Adrenal gland (tissue), 9 donors: ENCODE measurements at regions not wholly inside any gene's neighbourhood (a gene's known extent, or its start where the extent isn't known, plus 50 kb on each side); places are given as distances from the start of the nearest gene placed in this dataset.

Experiments used
- DNase-seq, 7 donors: peaks; one replicate each; pipeline ENCODE4 v3.0.0-alpha.2; 2019 to 2020
- H3K27ac ChIP-seq, 5 donors: fragments of 200-600 bp; sonication (generic) in 4 of 5; 1 replicate in 3 of 5; 2 replicates in 2 of 5; pipeline versions ENCODE4 v1.5.1 to v1.8.0; 2016 to 2020; ENCODE audit warnings: mild to moderate bottlenecking in 1 of 5
- H3K27me3 ChIP-seq: fragments of 200-600 bp; 2 replicates; pipeline ENCODE4 v1.8.0; 2021
- H3K36me3 ChIP-seq, 2 donors: fragments of 200-600 bp; replicated peaks in 1 of 2; 1 replicate in 1 of 2; 2 replicates in 1 of 2; pipeline versions ENCODE4 v1.5.1 to v1.8.0; 2018 to 2022
- H3K4me1 ChIP-seq, 2 donors: fragments of 200-600 bp; replicated peaks in 1 of 2; 1 replicate in 1 of 2; 2 replicates in 1 of 2; pipeline versions ENCODE4 v1.5.1 to v1.8.0; 2018 to 2021
- H3K4me3 ChIP-seq, 4 donors: fragments of 200-600 bp; sonication (generic) in 3 of 4; one replicate each; pipeline ENCODE4 v1.5.1; 2016 to 2018
- H3K9me3 ChIP-seq, 3 donors: fragments of 200-600 bp; sonication (generic) in 1 of 3; replicated peaks in 1 of 3; 1 replicate in 2 of 3; 2 replicates in 1 of 3; pipeline versions ENCODE4 v1.5.1 to v1.8.0; 2016 to 2021
- POLR2A ChIP-seq, 2 donors: fragments of 450-650 bp; IDR thresholded peaks; one replicate each; pipeline ENCODE4 v1.6.1; 2017; ENCODE audit warnings: antibody characterized with exemption in 2 of 2, mild to moderate bottlenecking in 2 of 2, moderate library complexity in 1 of 2
- WGBS, 4 donors: extraction: QIAGEN DNeasy Blood & Tissue Kit in 2 of 4; methylation state at CpG; one replicate each; pipeline versions ENCODE4 v1.1.5 to v1.1.7; 2013 to 2017; 5-methylcytosine and 5-hydroxymethylcytosine counted together
- intact Hi-C, 2 donors: fragments of 100-400 bp; cut with DNase I; formaldehyde crosslinking; loops; one replicate each; pipeline versions ENCODE4 v1.14.1 to v1.15.0; 2022 to 2023
- TF ChIP-seq, protein P1 (sequence below), 6 experiments: fragments of 450-650 bp in 4 of 6; fragments of 200-600 bp in 2 of 6; sonication (generic) in 1 of 6; IDR thresholded peaks; 1 replicate in 5 of 6; 2 replicates in 1 of 6; pipeline versions ENCODE4 v1.5.1 to v1.8.0; 2016 to 2021; ENCODE audit warnings: antibody characterized with exemption in 6 of 6, mild to moderate bottlenecking in 2 of 6, moderate library complexity in 1 of 6
- donor health status: healthy with polysubstance abuse.
- donor health status: Bipolar disorder and iron deficiency.
- donor health status: DM: yes; HTN: yes; CAD: no.
- donor health status: DM: no; HTN: no; CAD: no.
- donor health status: DM: no; HTN: no; CAD: no.

DNA sequence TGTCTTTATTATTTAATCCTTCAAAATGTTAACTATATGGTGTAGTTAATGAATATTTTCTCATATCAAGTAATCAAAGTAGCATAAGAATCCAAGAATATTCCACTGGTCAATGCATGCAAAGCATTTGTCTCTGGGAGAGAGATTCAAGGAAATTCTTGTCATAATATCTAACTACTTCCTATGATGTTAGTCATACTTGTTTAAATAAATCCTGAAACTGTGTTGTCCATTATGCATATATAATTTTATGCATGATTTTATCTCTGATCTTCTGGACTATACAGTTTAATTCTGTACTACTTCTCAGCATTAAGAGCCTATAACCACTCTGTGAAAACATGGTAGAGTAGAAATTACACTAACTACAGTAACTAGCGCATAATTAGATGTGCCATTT lies 388.3 kb downstream of the NR4A2 start:
- Histone ChIP-seq H3K27ac (no peak overlapping the region), H3K27me3 (no peaks in the 10 kb centered on the region), H3K4me1 (no peaks in the 10 kb centered on the region), H3K9me3 (no peaks in the 10 kb centered on the region), H3K36me3 (no peaks in the 10 kb centered on the region), H3K4me3 (no peak overlapping the region)
- TF ChIP-seq, protein P1, sequence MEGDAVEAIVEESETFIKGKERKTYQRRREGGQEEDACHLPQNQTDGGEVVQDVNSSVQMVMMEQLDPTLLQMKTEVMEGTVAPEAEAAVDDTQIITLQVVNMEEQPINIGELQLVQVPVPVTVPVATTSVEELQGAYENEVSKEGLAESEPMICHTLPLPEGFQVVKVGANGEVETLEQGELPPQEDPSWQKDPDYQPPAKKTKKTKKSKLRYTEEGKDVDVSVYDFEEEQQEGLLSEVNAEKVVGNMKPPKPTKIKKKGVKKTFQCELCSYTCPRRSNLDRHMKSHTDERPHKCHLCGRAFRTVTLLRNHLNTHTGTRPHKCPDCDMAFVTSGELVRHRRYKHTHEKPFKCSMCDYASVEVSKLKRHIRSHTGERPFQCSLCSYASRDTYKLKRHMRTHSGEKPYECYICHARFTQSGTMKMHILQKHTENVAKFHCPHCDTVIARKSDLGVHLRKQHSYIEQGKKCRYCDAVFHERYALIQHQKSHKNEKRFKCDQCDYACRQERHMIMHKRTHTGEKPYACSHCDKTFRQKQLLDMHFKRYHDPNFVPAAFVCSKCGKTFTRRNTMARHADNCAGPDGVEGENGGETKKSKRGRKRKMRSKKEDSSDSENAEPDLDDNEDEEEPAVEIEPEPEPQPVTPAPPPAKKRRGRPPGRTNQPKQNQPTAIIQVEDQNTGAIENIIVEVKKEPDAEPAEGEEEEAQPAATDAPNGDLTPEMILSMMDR (IDR thresholded peaks at IDR 0.05) = no peak
- TF ChIP-seq POLR2A (IDR thresholded peaks at IDR 0.05) = no peak
- 0 to 6% (median 0%) methylated on average over 1 of the region's 1 CpG for WGBS, 4 donors
- DNase-seq = no peak
- intact Hi-C loops = no loop called here

DNA sequence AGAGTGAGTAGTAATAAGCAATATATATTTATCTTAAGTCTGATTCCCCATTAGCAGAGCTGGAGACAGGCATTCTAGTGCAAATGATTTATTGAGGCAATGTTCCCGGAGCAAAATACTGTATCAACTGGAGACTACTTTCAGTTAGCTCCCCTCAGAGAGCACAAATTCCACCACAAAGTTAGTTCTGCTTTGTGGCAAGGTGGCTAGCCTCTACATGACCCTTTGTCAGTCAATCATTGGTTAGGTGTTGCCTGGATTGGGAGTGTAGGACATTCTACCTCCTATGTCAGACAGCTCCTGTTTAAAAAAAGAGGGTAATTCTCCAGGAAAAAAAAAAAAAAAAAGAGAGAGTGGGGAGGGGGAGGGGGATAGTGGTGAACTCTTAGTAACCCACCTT lies 402.2 kb downstream of the NR4A2 start:
- H3K27ac ChIP-seq = no peak overlapping the region
- H3K36me3 ChIP-seq = no peaks in the 10 kb centered on the region
- H3K4me1 ChIP-seq = no peaks in the 10 kb centered on the region
- 17 to 71% (median 43%) methylated on average over 1 of the region's 1 CpG for WGBS, 4 donors
- TF ChIP-seq, protein P1 (IDR thresholded peaks at IDR 0.05) = no peak
- intact Hi-C loops = no loop called here
- no peak overlapping the region for H3K4me3 ChIP-seq
- DNase-seq = no peak
- H3K9me3 ChIP-seq = no peaks in the 10 kb centered on the region
- no peaks in the 10 kb centered on the region for H3K27me3 ChIP-seq

DNA sequence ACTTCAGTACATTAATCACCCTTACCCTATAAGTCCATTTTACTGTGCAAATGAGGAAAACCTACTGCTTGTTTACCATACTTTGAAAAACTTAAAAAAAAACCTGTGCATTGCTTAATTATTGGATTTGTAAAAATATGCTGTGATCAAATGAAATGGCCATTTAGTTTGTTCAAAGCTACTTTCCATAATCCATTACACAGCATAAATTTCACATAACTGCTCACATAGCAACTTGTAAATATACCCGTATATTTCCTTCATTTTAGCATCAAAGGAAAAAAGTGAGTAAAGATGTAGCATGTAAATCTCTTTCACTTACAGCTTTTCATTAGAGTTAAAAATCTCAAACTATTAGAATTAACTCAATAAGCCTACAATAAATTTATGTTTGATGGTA lies 415.1 kb downstream of the NR4A2 start:
- Histone ChIP-seq H3K4me1 (no peaks in the 10 kb centered on the region), H3K27me3 (no peaks in the 10 kb centered on the region), H3K9me3 (no peaks in the 10 kb centered on the region), H3K36me3 (no peaks in the 10 kb centered on the region), H3K4me3 (no peak overlapping the region), H3K27ac (no peak overlapping the region)
- TF ChIP-seq, protein P1 (IDR thresholded peaks at IDR 0.05) = no peak
- TF ChIP-seq POLR2A (IDR thresholded peaks at IDR 0.05) = no peak
- no peak for DNase-seq
- intact Hi-C loops = no loop called here
- 73 to 79% (median 77%) methylated on average over 1 of the region's 1 CpG for WGBS, 4 donors

DNA sequence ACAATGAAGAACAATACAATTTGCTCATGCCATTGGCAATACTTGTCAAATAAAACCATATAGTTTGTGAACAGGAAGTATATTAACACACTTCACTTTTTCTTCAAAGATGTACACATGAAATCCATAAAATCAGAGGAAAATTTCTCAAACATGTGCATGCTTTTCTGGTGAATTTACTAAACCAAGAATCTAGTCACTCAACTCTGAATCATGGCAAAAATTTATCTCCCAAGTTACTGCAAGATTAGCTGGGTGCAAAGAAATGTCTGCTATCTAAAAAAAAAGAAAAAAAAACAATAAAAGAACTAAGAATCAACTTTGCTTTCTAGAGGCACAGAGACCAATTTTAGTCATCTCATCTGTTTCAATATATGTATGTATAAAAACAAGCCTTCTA lies 419.2 kb downstream of the NR4A2 start:
- H3K27me3 ChIP-seq = no peaks in the 10 kb centered on the region

More for the DNA sequence above, 419.2 kb downstream of the NR4A2 start:
- Histone ChIP-seq H3K27ac (no peak overlapping the region), H3K9me3 (no peaks in the 10 kb centered on the region), H3K36me3 (no peaks in the 10 kb centered on the region), H3K4me3 (no peak overlapping the region), H3K4me1 (no peaks in the 10 kb centered on the region)
- TF ChIP-seq, protein P1 (IDR thresholded peaks at IDR 0.05) = no peak
- no peak for TF ChIP-seq POLR2A (IDR thresholded peaks at IDR 0.05)
- intact Hi-C loops = no loop called here
- DNase-seq = no peak
